ENCODE measurements at regions not wholly inside any gene's neighbourhood (a gene's known extent, or its start where the extent isn't known, plus 50 kb on each side); places are given as distances from the start of the nearest gene placed in this dataset.
A peak's percentile ranks its signal among the peaks of the same experiment; 100 is the strongest.

- TF ChIP-seq, protein P1, sequence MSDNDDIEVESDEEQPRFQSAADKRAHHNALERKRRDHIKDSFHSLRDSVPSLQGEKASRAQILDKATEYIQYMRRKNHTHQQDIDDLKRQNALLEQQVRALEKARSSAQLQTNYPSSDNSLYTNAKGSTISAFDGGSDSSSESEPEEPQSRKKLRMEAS (IDR thresholded peaks at IDR 0.05): no peak
- TF ChIP-seq TEAD4 (IDR thresholded peaks at IDR 0.05): no peak
These were observed 374.0 kb upstream of the ASIC2 start for GRCh38 chr17:33667052-33667509.

DNA sequence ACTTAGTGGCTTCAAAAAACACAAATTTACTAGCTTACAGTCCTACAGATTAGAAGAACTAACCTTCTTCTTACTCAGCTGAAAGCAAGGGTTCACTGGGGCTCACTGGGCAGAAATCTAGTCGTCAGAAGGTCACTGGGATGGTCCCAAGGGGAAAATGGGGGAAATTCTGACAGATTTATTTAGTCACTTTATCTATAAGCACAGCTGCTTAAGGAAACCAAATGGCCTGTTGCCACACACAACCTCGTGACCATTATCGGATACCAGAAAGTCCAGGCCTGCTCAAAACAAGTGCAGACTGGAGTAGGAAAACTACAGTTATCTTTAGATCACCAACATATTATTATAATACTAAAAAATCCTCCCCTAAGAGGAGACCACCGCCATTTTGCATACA is 374.6 kb upstream of the ASIC2 start:
- no peak for TF ChIP-seq CREB1 (IDR thresholded peaks at IDR 0.05; ENCODE audit: low read depth)
- TF ChIP-seq RAD21 (IDR thresholded peaks at IDR 0.05; ENCODE audit: low read depth): no peak

DNA sequence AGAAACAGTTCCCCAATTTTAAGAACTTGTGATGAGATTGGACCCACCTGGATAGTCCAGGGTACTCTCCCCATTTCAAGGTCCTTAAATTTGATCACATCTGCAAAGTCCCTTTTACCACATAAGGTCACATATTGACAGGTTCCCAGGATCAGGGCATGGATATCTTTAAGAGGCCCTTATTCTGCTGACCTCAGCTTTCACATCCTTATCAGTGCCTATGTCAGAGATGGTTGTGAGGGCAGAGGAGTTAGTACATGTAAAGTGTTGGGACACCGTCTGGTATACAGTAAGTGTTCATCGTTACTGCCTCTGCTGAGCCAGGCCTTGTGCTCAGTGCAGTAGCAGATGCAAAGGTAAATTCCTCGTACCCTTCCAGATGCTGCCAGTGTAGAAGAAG is 375.4 kb upstream of the ASIC2 start:
- TF ChIP-seq REST (IDR thresholded peaks at IDR 0.05; ENCODE audit: low read depth): no peak
- TF ChIP-seq, protein P1 (IDR thresholded peaks at IDR 0.05): no peak

- no peak for TF ChIP-seq TEAD4 (IDR thresholded peaks at IDR 0.05)
- TF ChIP-seq TCF12 (IDR thresholded peaks at IDR 0.05; ENCODE audit: low read depth): no peak
- no peak for TF ChIP-seq EGR1 (IDR thresholded peaks at IDR 0.05)
- no peak for TF ChIP-seq CEBPB (IDR thresholded peaks at IDR 0.05)
- no peak for TF ChIP-seq FOXM1 (IDR thresholded peaks at IDR 0.05; ENCODE audit: borderline replicate concordance, low read depth)
- no peak for TF ChIP-seq REST (IDR thresholded peaks at IDR 0.05; ENCODE audit: low read depth)
- TF ChIP-seq, protein P1 (IDR thresholded peaks at IDR 0.05): no peak
- no peak for TF ChIP-seq CREB1 (IDR thresholded peaks at IDR 0.05; ENCODE audit: low read depth)
- TF ChIP-seq, protein P2, sequence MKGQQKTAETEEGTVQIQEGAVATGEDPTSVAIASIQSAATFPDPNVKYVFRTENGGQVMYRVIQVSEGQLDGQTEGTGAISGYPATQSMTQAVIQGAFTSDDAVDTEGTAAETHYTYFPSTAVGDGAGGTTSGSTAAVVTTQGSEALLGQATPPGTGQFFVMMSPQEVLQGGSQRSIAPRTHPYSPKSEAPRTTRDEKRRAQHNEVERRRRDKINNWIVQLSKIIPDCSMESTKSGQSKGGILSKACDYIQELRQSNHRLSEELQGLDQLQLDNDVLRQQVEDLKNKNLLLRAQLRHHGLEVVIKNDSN (IDR thresholded peaks at IDR 0.05): no peak
- TF ChIP-seq TAF1 (IDR thresholded peaks at IDR 0.05; ENCODE audit: low read depth): no peak
- no peak for TF ChIP-seq NFIC (IDR thresholded peaks at IDR 0.05)
These were observed 378.4 kb upstream of the ASIC2 start for GRCh38 chr17:33671491-33671890.

GRCh38 chr17:33674685-33675084 is 381.6 kb upstream of the ASIC2 start:
- TF ChIP-seq EGR1 (IDR thresholded peaks at IDR 0.05): no peak
- TF ChIP-seq RAD21 (IDR thresholded peaks at IDR 0.05; ENCODE audit: low read depth): peak; percentile 51
- TF ChIP-seq, protein P2 (IDR thresholded peaks at IDR 0.05): peak; percentile 71

- no peak for TF ChIP-seq EP300 (IDR thresholded peaks at IDR 0.05; ENCODE audit: borderline replicate concordance)
- TF ChIP-seq, protein P2 (IDR thresholded peaks at IDR 0.05): no peak
- TF ChIP-seq TCF12 (IDR thresholded peaks at IDR 0.05; ENCODE audit: low read depth): no peak
These were observed 383.3 kb upstream of the ASIC2 start for GRCh38 chr17:33676444-33676843.

DNA sequence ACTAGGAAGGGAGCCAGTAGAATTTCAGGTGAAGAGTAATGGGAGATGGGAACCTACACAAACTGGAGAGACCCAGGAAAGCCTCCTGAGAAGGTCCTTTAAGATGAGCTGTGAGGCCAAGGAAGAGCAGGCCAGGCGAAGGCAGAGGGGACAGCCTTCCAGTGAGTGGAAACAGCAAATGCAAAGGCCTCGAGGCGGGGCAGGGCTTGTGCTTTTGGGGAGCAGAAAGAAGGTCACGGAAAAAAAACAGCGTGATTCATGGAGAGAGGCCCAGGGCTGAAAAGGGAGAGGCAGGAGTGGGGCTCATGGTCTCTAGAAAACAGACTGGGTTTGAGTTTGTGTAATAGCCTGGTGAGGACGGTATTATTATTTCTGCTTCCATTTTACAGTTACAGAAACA is 386.5 kb upstream of the ASIC2 start:
- TF ChIP-seq TEAD4 (IDR thresholded peaks at IDR 0.05) (no peak), CEBPB (IDR thresholded peaks at IDR 0.05) (no peak), CREB1 (IDR thresholded peaks at IDR 0.05; ENCODE audit: low read depth) (no peak), TAF1 (IDR thresholded peaks at IDR 0.05; ENCODE audit: low read depth) (no peak), EGR1 (IDR thresholded peaks at IDR 0.05) (no peak), ZBTB7A (IDR thresholded peaks at IDR 0.05; ENCODE audit: low read depth) (no peak), YY1 (IDR thresholded peaks at IDR 0.05; ENCODE audit: low read depth) (no peak), TCF12 (IDR thresholded peaks at IDR 0.05; ENCODE audit: low read depth) (no peak), NFIC (IDR thresholded peaks at IDR 0.05) (no peak), FOXM1 (IDR thresholded peaks at IDR 0.05; ENCODE audit: borderline replicate concordance, low read depth) (no peak), REST (IDR thresholded peaks at IDR 0.05; ENCODE audit: low read depth) (no peak)
- TF ChIP-seq, protein P2 (IDR thresholded peaks at IDR 0.05): no peak
- TF ChIP-seq, protein P1 (IDR thresholded peaks at IDR 0.05): no peak

Data from Ishikawa (cell line).